Tibial nerve (tissue), 3 donors: ENCODE measurements at regions not wholly inside any gene's neighbourhood (a gene's known extent, or its start where the extent isn't known, plus 50 kb on each side); places are given as distances from the start of the nearest gene placed in this dataset.

Experiments
- CTCF ChIP-seq, 5 experiments: fragments of 200-600 bp in 3 of 5; fragments of 450-650 bp in 2 of 5; sonication (generic) in 3 of 5; IDR thresholded peaks; one replicate each; pipeline ENCODE4 v1.5.1; 2016 to 2019; ENCODE audit warnings: antibody characterized with exemption in 5 of 5, mild to moderate bottlenecking in 3 of 5, moderate library complexity in 2 of 5
- POLR2A ChIP-seq, 2 donors: fragments of 450-650 bp; IDR thresholded peaks; one replicate each; pipeline ENCODE4 v1.6.1; 2017; ENCODE audit warnings: antibody characterized with exemption in 2 of 2, mild to moderate bottlenecking in 2 of 2, moderate library complexity in 2 of 2

- TF ChIP-seq CTCF (IDR thresholded peaks at IDR 0.05) (no peak), POLR2A (IDR thresholded peaks at IDR 0.05) (no peak)
These were observed 451.8 kb upstream of the NRXN1 start for GRCh38 chr2:51483720-51484119.
